ENCODE measurements at regions not wholly inside any gene's neighbourhood (a gene's known extent, or its start where the extent isn't known, plus 50 kb on each side); places are given as distances from the start of the nearest gene placed in this dataset.

DNA sequence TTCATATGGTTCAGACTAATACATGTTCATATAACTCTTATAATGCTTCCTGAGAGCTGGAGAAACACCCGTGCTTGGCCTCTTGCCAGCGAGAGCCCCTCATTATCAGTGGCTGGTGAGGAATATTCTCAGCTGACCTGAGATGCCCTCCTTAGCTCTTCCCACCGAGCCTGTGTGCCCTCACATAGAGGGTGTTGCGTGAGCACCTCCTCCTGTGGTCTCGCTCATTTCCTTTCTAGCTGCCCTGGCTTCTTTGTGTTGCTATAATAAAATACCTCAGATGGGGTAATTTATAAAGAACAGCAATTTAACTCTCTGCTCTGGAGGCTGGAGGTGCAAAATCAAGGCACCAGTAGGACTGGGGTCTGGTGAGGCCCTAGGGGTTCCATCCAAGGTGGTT, 80.5 kb upstream of the ALKAL2 start:
- TF ChIP-seq POLR2AphosphoS5 (IDR thresholded peaks at IDR 0.05) = no peak
- TF ChIP-seq, protein P1, sequence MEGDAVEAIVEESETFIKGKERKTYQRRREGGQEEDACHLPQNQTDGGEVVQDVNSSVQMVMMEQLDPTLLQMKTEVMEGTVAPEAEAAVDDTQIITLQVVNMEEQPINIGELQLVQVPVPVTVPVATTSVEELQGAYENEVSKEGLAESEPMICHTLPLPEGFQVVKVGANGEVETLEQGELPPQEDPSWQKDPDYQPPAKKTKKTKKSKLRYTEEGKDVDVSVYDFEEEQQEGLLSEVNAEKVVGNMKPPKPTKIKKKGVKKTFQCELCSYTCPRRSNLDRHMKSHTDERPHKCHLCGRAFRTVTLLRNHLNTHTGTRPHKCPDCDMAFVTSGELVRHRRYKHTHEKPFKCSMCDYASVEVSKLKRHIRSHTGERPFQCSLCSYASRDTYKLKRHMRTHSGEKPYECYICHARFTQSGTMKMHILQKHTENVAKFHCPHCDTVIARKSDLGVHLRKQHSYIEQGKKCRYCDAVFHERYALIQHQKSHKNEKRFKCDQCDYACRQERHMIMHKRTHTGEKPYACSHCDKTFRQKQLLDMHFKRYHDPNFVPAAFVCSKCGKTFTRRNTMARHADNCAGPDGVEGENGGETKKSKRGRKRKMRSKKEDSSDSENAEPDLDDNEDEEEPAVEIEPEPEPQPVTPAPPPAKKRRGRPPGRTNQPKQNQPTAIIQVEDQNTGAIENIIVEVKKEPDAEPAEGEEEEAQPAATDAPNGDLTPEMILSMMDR (IDR thresholded peaks at IDR 0.05) = no peak
